Dedifferentiated amniotic fluid mesenchymal stem cell (primary cell): ENCODE measurements at regions not wholly inside any gene's neighbourhood (a gene's known extent, or its start where the extent isn't known, plus 50 kb on each side); places are given as distances from the start of the nearest gene placed in this dataset.
A peak's percentile ranks its signal among the peaks of the same experiment; 100 is the strongest.

ENCODE experiments used
- DNase-seq: peaks from one replicate; pipeline ENCODE4 v3.0.0-alpha.2; 2016; ENCODE audit errors: extremely low spot score

GRCh38 chr4:4735870-4736269 lies 123.6 kb upstream of the MSX1 start:
- no peak for DNase-seq

GRCh38 chr4:4735136-4735750 lies 124.2 kb upstream of the MSX1 start:
- DNase-seq, result no peak

GRCh38 chr4:4734425-4734824 lies 125.0 kb upstream of the MSX1 start:
- no peak for DNase-seq

GRCh38 chr4:4733663-4734062 lies 125.8 kb upstream of the MSX1 start:
- no peak for DNase-seq

GRCh38 chr4:4730249-4730648 lies 129.2 kb upstream of the MSX1 start:
- peak; percentile 21 for DNase-seq

- DNase-seq, result no peak
Observed at GRCh38 chr4:4729206-4729605, 130.3 kb upstream of the MSX1 start.

- no peak for DNase-seq
Observed at GRCh38 chr4:4727536-4727935, 131.9 kb upstream of the MSX1 start.

GRCh38 chr4:4726051-4726450 lies 133.4 kb upstream of the MSX1 start:
- DNase-seq, result no peak

GRCh38 chr4:4724321-4724720 lies 135.1 kb upstream of the MSX1 start:
- no peak for DNase-seq

GRCh38 chr4:4721636-4722035 lies 137.8 kb upstream of the MSX1 start:
- no peak for DNase-seq

- no peak for DNase-seq
Observed at GRCh38 chr4:4720646-4721045, 138.8 kb upstream of the MSX1 start.

GRCh38 chr4:4719436-4719835 lies 140.0 kb upstream of the MSX1 start:
- DNase-seq, result no peak

- no peak for DNase-seq
Observed at GRCh38 chr4:4717692-4718091, 141.8 kb upstream of the MSX1 start.

GRCh38 chr4:4714331-4714730 lies 145.1 kb upstream of the MSX1 start:
- DNase-seq, result no peak

GRCh38 chr4:4712800-4713528 lies 146.5 kb upstream of the MSX1 start:
- DNase-seq, result no peak

GRCh38 chr4:4711902-4712301 lies 147.6 kb upstream of the MSX1 start:
- no peak for DNase-seq

GRCh38 chr4:4709736-4710135 lies 149.7 kb upstream of the MSX1 start:
- DNase-seq, result no peak

- no peak for DNase-seq
Observed at GRCh38 chr4:4704267-4704666, 155.2 kb upstream of the MSX1 start.

- DNase-seq, result no peak
Observed at GRCh38 chr4:4697584-4697983, 155.7 kb upstream of the STX18 start.

GRCh38 chr4:4696530-4696929 lies 154.7 kb upstream of the STX18 start:
- DNase-seq, result no peak

GRCh38 chr4:4695497-4695896 lies 153.6 kb upstream of the STX18 start:
- no peak for DNase-seq

GRCh38 chr4:4694827-4695226 lies 153.0 kb upstream of the STX18 start:
- no peak for DNase-seq

GRCh38 chr4:4694296-4694772 lies 152.5 kb upstream of the STX18 start:
- peak; percentile 20 for DNase-seq
